ENCODE measurements at regions not wholly inside any gene's neighbourhood (a gene's known extent, or its start where the extent isn't known, plus 50 kb on each side); places are given as distances from the start of the nearest gene placed in this dataset.

DNA sequence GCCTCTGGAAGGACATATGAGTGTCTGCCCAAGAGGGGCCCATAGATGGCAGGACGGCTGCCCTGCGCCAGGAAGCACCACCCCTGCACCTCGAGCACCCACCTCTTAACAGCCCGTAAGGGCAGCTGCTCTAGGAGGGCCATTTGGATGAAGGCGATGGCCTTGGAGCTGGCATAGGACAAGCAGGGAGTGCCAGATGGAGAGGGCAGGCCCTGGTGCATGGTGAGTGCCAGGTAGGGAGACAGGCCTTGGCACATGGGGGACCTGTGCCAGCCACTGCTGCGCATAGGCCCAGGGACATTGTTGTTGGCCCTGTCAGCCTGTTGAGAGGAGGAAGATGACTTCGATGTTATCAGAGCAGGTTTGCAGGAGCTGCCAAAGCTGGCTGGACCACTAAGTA is 134.2 kb downstream of the SLC25A46 start:
- TF ChIP-seq CTCF (IDR thresholded peaks at IDR 0.05; ENCODE audit: low read depth, low read length): no peak
- TF ChIP-seq POLR2A (IDR thresholded peaks at IDR 0.05; ENCODE audit: extremely low read depth, insufficient read length): no peak

Data from NB4 (cell line).